Parathyroid adenoma (tissue), 2 donors: ENCODE measurements at regions not wholly inside any gene's neighbourhood (a gene's known extent, or its start where the extent isn't known, plus 50 kb on each side); places are given as distances from the start of the nearest gene placed in this dataset.

Experiments used
- H2AFZ ChIP-seq: fragments of 300-600 bp; sonication (generic); one replicate; pipeline ENCODE4 v1.7.0; 2017; ENCODE audit warnings: antibody characterized with exemption, mild to moderate bottlenecking
- H3K27ac ChIP-seq: fragments of 300-600 bp; sonication (generic); one replicate; pipeline ENCODE4 v1.7.0; 2017
- H3K27me3 ChIP-seq: fragments of 300-600 bp; sonication (generic); one replicate; pipeline ENCODE4 v1.7.0; 2017; ENCODE audit warnings: low read length; ENCODE audit not compliant: control insufficient read depth, insufficient read depth
- H3K36me3 ChIP-seq: fragments of 300-600 bp; sonication (generic); one replicate; pipeline ENCODE4 v1.7.0; 2017; ENCODE audit warnings: low read length; ENCODE audit not compliant: control insufficient read depth, insufficient read depth
- H3K4me1 ChIP-seq: fragments of 300-600 bp; sonication (generic); one replicate; pipeline ENCODE4 v1.7.0; 2017; ENCODE audit warnings: control low read depth
- H3K4me2 ChIP-seq: fragments of 300-600 bp; sonication (generic); one replicate; pipeline ENCODE4 v1.7.0; 2017; ENCODE audit warnings: low read length
- H3K4me3 ChIP-seq: fragments of 300-600 bp; sonication (generic); one replicate; pipeline ENCODE4 v1.7.0; 2017; ENCODE audit warnings: low read depth, low read length
- H3K79me2 ChIP-seq: fragments of 300-600 bp; sonication (generic); one replicate; pipeline ENCODE4 v1.7.0; 2017; ENCODE audit warnings: control low read depth
- H3K9ac ChIP-seq: fragments of 300-600 bp; sonication (generic); one replicate; pipeline ENCODE4 v1.7.0; 2017; ENCODE audit warnings: mild to moderate bottlenecking
- H3K9me3 ChIP-seq: fragments of 300-600 bp; sonication (generic); one replicate; pipeline ENCODE4 v1.7.0; 2017; ENCODE audit warnings: low read length; ENCODE audit not compliant: control insufficient read depth
- CTCF ChIP-seq: fragments of 300-600 bp; sonication (generic); IDR thresholded peaks from one replicate; pipeline ENCODE4 v1.7.0; 2017; ENCODE audit warnings: antibody characterized with exemption, mild to moderate bottlenecking
- donor health status: primary hyperparathyroidism.

GRCh38 chr3:72381584-72381983 lies 466.7 kb downstream of the SHQ1 start:
- Histone ChIP-seq H3K79me2 (peaks cover 6% of the 10 kb centered on the region), H3K27ac (no peak overlapping the region), H2AFZ (no peak overlapping the region), H3K4me1 (peaks cover 15% of the 10 kb centered on the region), H3K4me3 (no peak overlapping the region), H3K9me3 (no peaks in the 10 kb centered on the region), H3K27me3 (no peaks in the 10 kb centered on the region), H3K36me3 (no peaks in the 10 kb centered on the region), H3K4me2 (no peak overlapping the region), H3K9ac (no peak overlapping the region)
- no peak for TF ChIP-seq CTCF

- Histone ChIP-seq H3K79me2 (peaks cover 3% of the 10 kb centered on the region), H3K9me3 (no peaks in the 10 kb centered on the region), H3K27ac (no peak overlapping the region), H3K4me3 (no peak overlapping the region), H3K4me1 (peaks cover 15% of the 10 kb centered on the region), H3K27me3 (no peaks in the 10 kb centered on the region), H3K9ac (no peak overlapping the region), H3K4me2 (no peak overlapping the region), H2AFZ (no peak overlapping the region), H3K36me3 (no peaks in the 10 kb centered on the region)
- TF ChIP-seq CTCF = no peak
Observed at GRCh38 chr3:72380711-72381493, 467.3 kb downstream of the SHQ1 start.

- Histone ChIP-seq H3K4me2 (no peak overlapping the region), H3K4me1 (peaks cover 15% of the 10 kb centered on the region), H3K9me3 (no peaks in the 10 kb centered on the region), H3K4me3 (no peak overlapping the region), H3K79me2 (no peaks in the 10 kb centered on the region), H3K27ac (no peak overlapping the region), H3K9ac (no peak overlapping the region), H3K27me3 (no peaks in the 10 kb centered on the region), H2AFZ (no peak overlapping the region), H3K36me3 (no peaks in the 10 kb centered on the region)
- no peak for TF ChIP-seq CTCF
Observed at GRCh38 chr3:72380193-72380592, 468.1 kb downstream of the SHQ1 start.

GRCh38 chr3:72379500-72380187 lies 468.6 kb downstream of the SHQ1 start:
- no peak for TF ChIP-seq CTCF
- Histone ChIP-seq H3K9me3 (no peaks in the 10 kb centered on the region), H3K4me3 (no peak overlapping the region), H2AFZ (no peak overlapping the region), H3K27me3 (no peaks in the 10 kb centered on the region), H3K79me2 (no peaks in the 10 kb centered on the region), H3K27ac (no peak overlapping the region), H3K4me1 (peaks cover 11% of the 10 kb centered on the region), H3K36me3 (no peaks in the 10 kb centered on the region), H3K9ac (no peak overlapping the region), H3K4me2 (no peak overlapping the region)
